GM10248 (cell line): ENCODE measurements at regions not wholly inside any gene's neighbourhood (a gene's known extent, or its start where the extent isn't known, plus 50 kb on each side); places are given as distances from the start of the nearest gene placed in this dataset.
"Not testable (repeated sequence)": the region's sequence is repeated elsewhere in the genome, so short reads cannot be mapped to it uniquely, and the experiment has no call there.

Experiments used
- CTCF ChIA-PET: fragments of 300-600 bp; sonication (Branson Sonifier 250); formaldehyde crosslinking; extraction: SDS; loops from one replicate; lab custom pipeline; 2021; ENCODE audit warnings: antibody characterized with exemption; lab: Yijun Ruan, JAX
- POLR2A ChIA-PET: fragments of 350-650 bp; sonication (Branson Sonifier 250); formaldehyde crosslinking; extraction: SDS; loops from one replicate; lab custom pipeline; 2020; ENCODE audit warnings: antibody characterized with exemption; lab: Yijun Ruan, JAX
- DNase-seq: peaks from one replicate; pipeline ENCODE4 v3.0.0; 2012; ENCODE audit errors: extremely low spot score
- TF ChIP-seq, protein P1 (sequence below): IDR thresholded peaks from 2 replicates; pipeline ENCODE4 v1.5.1; 2012; ENCODE audit warnings: mild to moderate bottlenecking, low read depth; ENCODE audit errors: extremely low read depth, missing control alignments, control extremely low read depth

DNA sequence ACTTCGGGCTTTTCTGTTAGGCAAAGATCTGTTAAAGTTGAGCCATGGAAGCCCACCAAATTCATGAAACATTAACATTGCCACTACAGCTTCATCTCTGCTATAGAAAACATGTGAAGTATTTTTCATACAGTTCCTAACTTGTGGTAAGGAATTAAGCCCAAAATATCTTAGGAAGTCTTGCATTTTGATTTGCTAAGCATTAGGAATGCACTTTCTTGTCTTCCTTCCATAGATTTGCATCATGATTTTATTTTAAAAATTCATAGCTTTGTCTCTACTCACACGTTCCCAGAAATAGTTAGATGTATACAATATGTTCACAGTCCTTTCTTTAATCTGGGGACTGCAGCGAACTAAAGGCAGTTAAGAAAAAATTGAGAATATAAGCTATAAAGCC is 325.6 kb downstream of the CENPW start:
- POLR2A ChIA-PET: no interaction called here
- CTCF ChIA-PET: no interaction called here
- TF ChIP-seq, protein P1, sequence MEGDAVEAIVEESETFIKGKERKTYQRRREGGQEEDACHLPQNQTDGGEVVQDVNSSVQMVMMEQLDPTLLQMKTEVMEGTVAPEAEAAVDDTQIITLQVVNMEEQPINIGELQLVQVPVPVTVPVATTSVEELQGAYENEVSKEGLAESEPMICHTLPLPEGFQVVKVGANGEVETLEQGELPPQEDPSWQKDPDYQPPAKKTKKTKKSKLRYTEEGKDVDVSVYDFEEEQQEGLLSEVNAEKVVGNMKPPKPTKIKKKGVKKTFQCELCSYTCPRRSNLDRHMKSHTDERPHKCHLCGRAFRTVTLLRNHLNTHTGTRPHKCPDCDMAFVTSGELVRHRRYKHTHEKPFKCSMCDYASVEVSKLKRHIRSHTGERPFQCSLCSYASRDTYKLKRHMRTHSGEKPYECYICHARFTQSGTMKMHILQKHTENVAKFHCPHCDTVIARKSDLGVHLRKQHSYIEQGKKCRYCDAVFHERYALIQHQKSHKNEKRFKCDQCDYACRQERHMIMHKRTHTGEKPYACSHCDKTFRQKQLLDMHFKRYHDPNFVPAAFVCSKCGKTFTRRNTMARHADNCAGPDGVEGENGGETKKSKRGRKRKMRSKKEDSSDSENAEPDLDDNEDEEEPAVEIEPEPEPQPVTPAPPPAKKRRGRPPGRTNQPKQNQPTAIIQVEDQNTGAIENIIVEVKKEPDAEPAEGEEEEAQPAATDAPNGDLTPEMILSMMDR: no peak
- DNase-seq: no peak

DNA sequence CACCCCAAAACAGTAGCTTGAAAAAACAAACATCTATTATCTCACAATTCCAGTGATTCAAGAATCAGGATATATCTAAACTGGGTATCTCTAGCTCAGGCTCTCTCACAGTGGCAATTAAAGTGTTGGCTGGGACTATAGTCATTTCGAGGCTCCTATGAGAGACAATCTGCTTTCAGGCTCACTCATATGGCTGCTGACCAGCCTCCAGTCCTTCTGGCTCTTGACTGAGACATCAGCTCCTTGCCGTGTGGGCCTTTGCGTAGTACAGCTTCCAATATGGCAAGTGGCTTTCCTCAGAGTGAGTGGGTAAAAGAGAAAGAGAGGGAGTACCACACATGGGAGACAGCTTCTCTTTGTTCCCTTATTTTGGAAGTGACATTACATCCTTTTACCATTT is 327.2 kb downstream of the CENPW start:
- POLR2A ChIA-PET: no interaction called here
- TF ChIP-seq, protein P1: no peak
- CTCF ChIA-PET: interaction anchor here (0.9 kb wide), 1 partner anchor 21 kb away, joined by 3 read pairs; no protein-coding TSS in a partner anchor
- DNase-seq: no peak

DNA sequence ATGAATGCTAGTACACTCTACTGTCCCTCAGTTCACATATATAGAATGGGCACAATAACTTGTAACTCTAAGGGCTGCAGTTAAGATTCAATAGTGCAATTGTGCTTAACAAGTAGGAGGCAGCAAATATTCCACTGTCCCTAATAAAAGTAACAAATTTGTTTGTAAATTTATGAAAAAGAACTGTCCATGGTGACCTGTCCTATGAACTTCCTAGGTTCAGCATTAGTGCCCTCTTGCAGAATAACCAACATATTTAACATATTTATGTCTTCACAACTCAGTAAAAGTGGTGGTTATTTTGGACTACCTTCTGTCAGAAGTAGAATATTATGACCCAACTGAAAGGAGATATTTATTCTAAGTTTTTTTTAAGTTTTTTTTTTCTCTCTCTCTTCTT is 327.8 kb downstream of the CENPW start:
- no peak for DNase-seq
- TF ChIP-seq, protein P1: no peak
- ChIA-PET POLR2A (no interaction called here), CTCF (no interaction called here)

DNA sequence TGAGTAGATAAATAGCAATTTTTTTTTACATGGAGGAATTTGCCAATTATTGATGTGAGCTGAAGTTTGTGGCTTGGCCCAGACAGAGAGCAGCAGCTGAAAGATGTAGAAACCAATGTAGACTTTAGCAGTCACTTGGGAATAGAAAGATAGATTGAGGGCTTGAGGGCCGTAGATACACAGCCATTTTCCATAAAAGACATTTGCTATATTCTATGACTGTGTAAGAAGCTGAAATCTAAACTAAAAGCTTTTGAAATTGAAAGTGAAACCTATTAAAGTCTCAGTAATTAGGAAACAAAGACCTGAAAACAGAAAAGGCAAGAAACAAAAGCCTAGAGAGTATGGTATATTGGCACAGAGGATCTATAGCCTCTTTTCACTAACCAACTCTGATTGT is 332.7 kb downstream of the CENPW start:
- peak; percentile 24 for DNase-seq
- ChIA-PET CTCF (interaction anchor here (0.6 to 1.0 kb wide), 4 partner anchors 12 to 636 kb away, joined by 3 read pairs; no protein-coding TSS in a partner anchor), POLR2A (no interaction called here)
- TF ChIP-seq, protein P1: no peak

DNA sequence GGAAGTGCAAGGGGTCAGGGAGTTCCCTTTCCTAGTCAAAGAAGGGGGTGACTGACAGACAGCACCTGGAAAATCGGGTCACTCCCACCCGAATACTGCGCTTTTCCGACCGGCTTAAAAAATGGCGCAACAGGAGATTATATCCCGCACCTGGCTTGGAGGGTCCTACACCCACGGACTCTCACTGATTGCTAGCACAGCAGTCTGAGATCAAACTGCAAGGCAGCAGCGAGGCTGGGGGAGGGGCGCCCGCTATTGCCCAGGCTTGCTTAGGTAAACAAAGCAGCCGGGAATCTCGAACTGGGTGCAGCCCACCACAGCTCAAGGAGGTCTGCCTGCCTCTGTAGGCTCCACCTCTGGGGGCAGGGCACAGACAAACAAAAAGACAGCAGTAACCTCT is 333.8 kb downstream of the CENPW start:
- CTCF ChIA-PET, POLR2A ChIA-PET, DNase-seq: not testable (repeated sequence)

DNA sequence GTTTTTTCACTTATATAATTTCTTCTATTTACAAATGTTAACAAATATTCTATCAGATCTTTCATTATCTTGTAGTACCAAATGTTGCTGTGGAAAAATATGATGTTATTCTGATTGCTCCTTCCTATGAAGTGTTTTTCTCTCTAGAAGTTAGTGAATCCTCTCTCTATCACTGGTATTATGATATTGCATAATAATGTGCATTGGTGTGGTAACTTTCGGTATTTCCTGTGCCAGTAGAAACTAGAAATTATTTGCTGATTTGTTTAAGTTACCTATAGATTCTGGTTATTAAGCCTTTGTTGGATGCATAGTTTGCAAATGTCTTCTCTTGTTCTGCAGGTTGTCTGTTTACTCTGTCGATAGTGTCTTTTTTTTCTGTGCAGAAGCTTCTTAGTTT is 342.5 kb downstream of the CENPW start:
- POLR2A ChIA-PET: no interaction called here

DNA sequence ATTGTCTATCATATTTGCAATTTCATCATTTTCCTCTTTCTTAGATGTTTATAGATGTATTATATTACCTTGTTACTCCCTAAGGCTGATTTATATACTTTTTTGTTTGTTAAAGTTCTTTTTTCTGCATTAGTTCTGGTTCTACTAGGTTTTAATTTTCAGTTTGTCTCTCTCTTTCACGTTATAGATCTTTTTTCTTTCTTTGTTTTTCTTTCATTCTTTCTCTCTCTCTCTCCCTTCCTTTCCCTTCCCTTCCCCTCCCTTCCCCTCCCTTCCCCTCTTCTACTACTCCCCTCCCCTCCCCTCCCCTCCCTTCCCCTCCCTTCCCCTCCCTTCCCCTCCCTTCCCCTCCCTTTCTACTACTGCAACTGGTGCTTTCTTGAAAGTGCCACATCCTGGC is 345.3 kb downstream of the CENPW start:
- TF ChIP-seq, protein P1: no peak
- ChIA-PET POLR2A (no interaction called here), CTCF (no interaction called here)
- no peak for DNase-seq

More for the DNA sequence above, 342.5 kb downstream of the CENPW start:
- no peak for DNase-seq
- TF ChIP-seq, protein P1: no peak
- CTCF ChIA-PET: no interaction called here
